A549 (cell line): ENCODE measurements at regions not wholly inside any gene's neighbourhood (a gene's known extent, or its start where the extent isn't known, plus 50 kb on each side); places are given as distances from the start of the nearest gene placed in this dataset.

Experiments
- ATAC-seq, 2 experiments: fragments of 200-7000 bp in 1 of 2; fragments of >200 bp in 1 of 2; cut with Nextera tagmentation in 1 of 2; cut with Tn5 transposase in 1 of 2; 3 replicates each; pipeline versions ENCODE4 v1.8.0 to v1.9.1; 2018 to 2020; ENCODE audit warnings: mild to moderate bottlenecking in 1 of 2, moderate library complexity in 1 of 2
- CTCF ChIA-PET: fragments of 300-600 bp; sonication (Branson Sonifier 250); formaldehyde crosslinking; extraction: SDS; loops from one replicate; lab custom pipeline; 2021; ENCODE audit warnings: antibody characterized with exemption, inconsistent platforms; lab: Yijun Ruan, JAX
- POLR2A ChIA-PET: fragments of 350-600 bp; formaldehyde crosslinking; extraction: SDS; loops from one replicate; lab custom pipeline; 2021; ENCODE audit warnings: antibody characterized with exemption, inconsistent platforms; lab: Yijun Ruan, JAX
- DNase-seq, 2 experiments: peaks; one replicate each; pipeline versions ENCODE4 v3.0.0 to v3.0.0-alpha.2; 2011 to 2016; ENCODE audit warnings: low read depth in 1 of 2, low spot score in 1 of 2
- FAIRE-seq: peaks from 2 replicates; lab custom pipeline; 2011; peaks lifted over from hg19 to GRCh38; lab: Jason Lieb, UNC
- H3K27ac ChIP-seq, 2 experiments: fragments of >200 bp; sonication (Bioruptor Twin); formaldehyde crosslinking; 3 replicates each; pipeline ENCODE4 v1.5.1; 2016 to 2017
- H3K4me1 ChIP-seq: fragments of >200 bp; sonication (Bioruptor Twin); formaldehyde crosslinking; 3 replicates; pipeline ENCODE4 v1.6.1; 2016
- H3K4me2 ChIP-seq: fragments of >200 bp; sonication (Bioruptor Twin); formaldehyde crosslinking; 3 replicates; pipeline ENCODE4 v1.6.1; 2016
- H3K4me3 ChIP-seq: fragments of >200 bp; sonication (Bioruptor Twin); formaldehyde crosslinking; 3 replicates; pipeline ENCODE4 v1.5.1; 2016
- H3K9me3 ChIP-seq: fragments of >200 bp; sonication (Bioruptor Twin); formaldehyde crosslinking; 3 replicates; pipeline ENCODE4 v1.6.1; 2016
- BHLHE40 ChIP-seq: IDR thresholded peaks from 2 replicates; pipeline ENCODE4 v1.6.1; 2012; ENCODE audit warnings: low read depth, low read length, inconsistent platforms
- CEBPB ChIP-seq, 2 experiments: fragments of >200 bp in 1 of 2; sonication (Bioruptor Twin) in 1 of 2; formaldehyde crosslinking in 1 of 2; IDR thresholded peaks; 2 replicates each; pipeline ENCODE4 v1.6.1; 2012 to 2016
- FOSB ChIP-seq: fragments of 250-450 bp; sonication (Bioruptor Pico); IDR thresholded peaks from 2 replicates; pipeline ENCODE4 v1.5.0; 2020; ENCODE audit warnings: mild to moderate bottlenecking, moderate library complexity
- HOXA7 ChIP-seq: fragments of 250-450 bp; sonication (Bioruptor Pico); IDR thresholded peaks from 2 replicates; pipeline ENCODE4 v1.5.0; 2020; ENCODE audit warnings: mild to moderate bottlenecking, moderate library complexity
- JUNB ChIP-seq: fragments of >200 bp; sonication (Bioruptor Twin); formaldehyde crosslinking; IDR thresholded peaks from 2 replicates; pipeline ENCODE4 v1.6.1; 2016
- KDM1A ChIP-seq: fragments of 200-600 bp; sonication (generic); IDR thresholded peaks from 2 replicates; pipeline ENCODE4 v1.6.1; 2016; ENCODE audit warnings: low read depth, mild to moderate bottlenecking
- MAZ ChIP-seq: fragments of 150-350 bp; IDR thresholded peaks from 2 replicates; pipeline ENCODE4 v1.6.1; 2014; ENCODE audit warnings: antibody characterized with exemption, low read depth, low read length, borderline replicate concordance
- MYC ChIP-seq: IDR thresholded peaks from 2 replicates; pipeline ENCODE4 v1.6.1; 2012; ENCODE audit warnings: mild to moderate bottlenecking, inconsistent platforms, low read length, improper control_type of control experiment, borderline replicate concordance
- NPAS2 ChIP-seq: fragments of 250-450 bp; sonication (Bioruptor Pico); IDR thresholded peaks from 2 replicates; pipeline ENCODE4 v1.8.0; 2022; ENCODE audit warnings: mild to moderate bottlenecking, moderate library complexity, borderline replicate concordance
- NR3C1 ChIP-seq: fragments of >200 bp; sonication (Bioruptor Twin); formaldehyde crosslinking; IDR thresholded peaks from 3 replicates; pipeline ENCODE4 v1.6.1; 2017
- POLR2A ChIP-seq: IDR thresholded peaks from 2 replicates; pipeline ENCODE4 v1.6.1; 2012; ENCODE audit warnings: mild to moderate bottlenecking, low read length
- POLR2AphosphoS2 ChIP-seq: conservative IDR thresholded peaks from 2 replicates; pipeline ENCODE4 v1.6.1; 2012; ENCODE audit warnings: low read length, improper control_type of control experiment, inconsistent platforms
- RCOR1 ChIP-seq: fragments of 150-350 bp; IDR thresholded peaks from 2 replicates; pipeline ENCODE4 v1.6.1; 2014; ENCODE audit warnings: antibody characterized with exemption, low read length, low read depth
- SREBF2 ChIP-seq: fragments of 450-650 bp; IDR thresholded peaks from 2 replicates; pipeline ENCODE4 v1.6.1; 2014; ENCODE audit warnings: mild to moderate bottlenecking, moderate library complexity
- TP53 ChIP-seq: fragments of 250-450 bp; sonication (Bioruptor Pico); IDR thresholded peaks from 2 replicates; pipeline ENCODE4 v1.5.0; 2021; ENCODE audit warnings: mild to moderate bottlenecking, moderate library complexity
- ZC3H11A ChIP-seq: fragments of 450-650 bp; IDR thresholded peaks from 2 replicates; pipeline ENCODE4 v1.6.1; 2014; ENCODE audit warnings: antibody characterized with exemption, mild to moderate bottlenecking
- ZSCAN20 ChIP-seq: fragments of 250-450 bp; sonication (Bioruptor Pico); IDR thresholded peaks from 2 replicates; pipeline ENCODE4 v1.8.0; 2022; ENCODE audit warnings: mild to moderate bottlenecking, moderate library complexity
- WGBS: methylation state at CpG from one replicate; pipeline ENCODE4 v1.1.6; 2017; ENCODE audit errors: missing lambda C conversion rate; 5-methylcytosine and 5-hydroxymethylcytosine counted together
- TF ChIP-seq, protein P1 (sequence below): fragments of >200 bp; sonication (Bioruptor Twin); formaldehyde crosslinking; IDR thresholded peaks from 2 replicates; pipeline ENCODE4 v1.6.1; 2016
- TF ChIP-seq, protein P2 (sequence below): fragments of 150-350 bp; IDR thresholded peaks from 2 replicates; pipeline ENCODE4 v1.6.1; 2014; ENCODE audit warnings: low read depth, mild to moderate bottlenecking, low read length
- TF ChIP-seq, protein P3 (sequence below): fragments of >200 bp; sonication (Bioruptor Twin); formaldehyde crosslinking; IDR thresholded peaks from 3 replicates; pipeline ENCODE4 v1.5.1; 2016
- TF ChIP-seq, protein P4 (sequence below): fragments of 450-650 bp; IDR thresholded peaks from 2 replicates; pipeline ENCODE4 v1.6.1; 2014; ENCODE audit warnings: antibody characterized with exemption
- TF ChIP-seq, protein P5 (sequence below): IDR thresholded peaks from 2 replicates; pipeline ENCODE4 v1.6.1; 2012
- TF ChIP-seq, protein P6 (sequence below): IDR thresholded peaks from 2 replicates; pipeline ENCODE4 v1.6.1; 2012

DNA sequence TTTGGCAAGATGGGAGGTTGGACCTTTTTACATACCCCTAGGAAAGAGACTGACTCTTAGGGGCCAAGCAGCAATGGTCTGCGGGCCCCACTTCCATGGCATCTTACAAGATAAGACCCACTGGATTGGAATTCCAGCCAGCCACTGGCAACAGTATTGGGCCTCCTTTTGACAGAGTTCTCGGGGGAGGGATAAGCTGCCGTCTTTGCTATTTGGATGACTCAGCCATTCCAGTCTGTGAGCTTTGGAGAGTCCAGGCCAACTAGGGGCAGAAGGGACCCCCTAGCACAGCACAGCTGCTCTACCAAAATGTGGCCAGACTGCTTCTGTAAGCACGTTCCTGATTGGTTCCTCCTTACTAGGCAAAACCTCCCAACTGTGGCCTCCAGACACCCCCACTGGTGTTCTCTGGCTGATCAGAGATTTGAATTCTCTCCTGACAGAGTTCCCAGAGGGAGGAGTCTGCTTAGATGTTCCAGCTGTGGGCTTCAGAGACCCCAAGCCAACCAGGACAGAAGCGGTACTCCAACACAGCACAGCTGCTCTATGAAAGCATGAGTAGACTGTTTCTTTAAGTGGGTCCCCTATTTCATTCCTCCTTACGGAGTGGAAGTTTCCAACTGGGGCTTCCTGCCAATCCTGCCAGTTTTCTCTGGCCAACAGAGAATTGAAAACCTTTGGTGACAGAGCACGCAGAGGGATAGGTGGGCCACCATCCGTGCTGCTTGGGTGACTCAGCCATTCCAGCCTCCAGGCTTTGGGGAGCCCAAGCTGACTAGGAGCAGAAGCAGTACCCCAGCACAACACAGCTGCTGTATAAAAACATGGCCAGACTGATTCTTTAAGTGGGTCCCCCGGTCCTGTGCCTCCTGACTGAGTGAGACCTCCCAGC lies 672.1 kb upstream of the RIOK2 start:
- Histone ChIP-seq H3K9me3 (peaks cover 3% of the 10 kb centered on the region; the same call in 1 of the 3 replicates), H3K4me3 (no peak overlapping the region)
- FAIRE-seq (no peak), ATAC-seq (no peak)
- POLR2A ChIA-PET = no interaction called here
- TF ChIP-seq CEBPB (IDR thresholded peaks at IDR 0.05) (no peak), NPAS2 (CRISPR knock-in tag) (no peak), FOSB (CRISPR knock-in tag) (no peak), POLR2AphosphoS2 (no peak), ZSCAN20 (CRISPR knock-in tag) (no peak), TP53 (CRISPR knock-in tag) (no peak)
- TF ChIP-seq, all 56 proteins: peak for 0
- CTCF ChIA-PET = no interaction called here
- Histone ChIP-seq H3K27ac (no peak overlapping the region), H3K4me2 (no peak overlapping the region), H3K4me1 (no peaks in the 10 kb centered on the region)
- no peak for DNase-seq
- 28% methylated on average over 5 of the region's 9 CpGs for WGBS

DNA sequence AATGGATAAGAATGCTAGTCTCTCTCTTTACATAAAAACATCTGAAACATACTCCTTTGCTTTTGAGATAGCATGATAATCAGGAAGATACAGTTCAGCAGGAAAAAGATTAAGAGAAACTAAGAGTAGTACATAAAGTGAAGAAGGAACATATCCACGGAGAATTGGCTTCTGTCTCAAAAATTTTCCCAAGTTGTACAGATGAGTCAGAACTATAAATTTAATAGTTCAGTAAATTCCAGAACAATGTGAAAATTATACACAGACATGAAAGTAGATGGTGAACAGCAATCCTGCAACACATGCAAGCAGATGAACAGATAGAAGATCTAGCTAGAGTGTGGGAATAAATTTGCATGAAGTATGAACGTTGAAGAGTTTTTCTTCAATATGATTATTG lies 691.4 kb upstream of the RIOK2 start:
- ChIA-PET POLR2A (no interaction called here), CTCF (no interaction called here)
- ATAC-seq = no peak
- no peak for FAIRE-seq
- Histone ChIP-seq H3K4me1 (no peaks in the 10 kb centered on the region), H3K4me3 (no peak overlapping the region), H3K4me2 (no peak overlapping the region), H3K27ac (no peak overlapping the region), H3K9me3 (peaks cover 8% of the 10 kb centered on the region; the same call in 1 of the 3 replicates)
- 14% methylated on average over 2 of the region's 2 CpGs for WGBS
- TF ChIP-seq HOXA7 (CRISPR knock-in tag) = no peak
- no peak for TF ChIP-seq POLR2A
- no peak for TF ChIP-seq RCOR1
- TF ChIP-seq BHLHE40 = no peak
- no peak for TF ChIP-seq SREBF2
- no peak for TF ChIP-seq MAZ
- TF ChIP-seq MYC = no peak
- TF ChIP-seq CEBPB (IDR thresholded peaks at IDR 0.05) = no peak
- DNase-seq = no peak

DNA sequence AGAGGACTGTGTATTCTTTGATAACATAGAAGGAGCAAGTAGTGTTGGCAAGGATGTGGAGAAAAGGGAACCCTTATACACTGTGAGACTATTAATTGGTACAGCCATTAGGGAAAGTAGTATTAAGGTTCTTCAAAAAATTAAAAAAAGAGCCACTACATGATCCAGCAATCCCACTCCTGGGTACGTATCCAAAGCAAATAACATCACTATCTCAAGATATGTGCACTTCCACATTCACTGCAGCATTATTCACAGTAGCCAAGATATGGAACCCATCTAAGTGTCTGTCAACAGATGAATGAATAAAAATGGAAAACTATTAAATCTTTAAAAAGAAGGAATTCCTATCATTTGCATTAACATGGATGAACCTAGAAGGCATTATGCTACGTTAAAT lies 693.2 kb upstream of the RIOK2 start:
- no peak for DNase-seq
- H3K4me1 ChIP-seq = no peaks in the 10 kb centered on the region
- no peak overlapping the region for H3K4me3 ChIP-seq
- peaks cover 3% of the 10 kb centered on the region; the same call in 1 of the 3 replicates for H3K9me3 ChIP-seq
- H3K4me2 ChIP-seq = no peak overlapping the region
- ChIA-PET CTCF (no interaction called here), POLR2A (no interaction called here)
- TF ChIP-seq ZC3H11A (no peak), MYC (no peak), KDM1A (no peak), JUNB (no peak), NR3C1 (no peak), FOSB (CRISPR knock-in tag) (no peak), NPAS2 (CRISPR knock-in tag) (no peak), RCOR1 (no peak)
- TF ChIP-seq, protein P1, sequence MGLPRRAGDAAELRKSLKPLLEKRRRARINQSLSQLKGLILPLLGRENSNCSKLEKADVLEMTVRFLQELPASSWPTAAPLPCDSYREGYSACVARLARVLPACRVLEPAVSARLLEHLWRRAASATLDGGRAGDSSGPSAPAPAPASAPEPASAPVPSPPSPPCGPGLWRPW = no peak
- TF ChIP-seq, protein P2, sequence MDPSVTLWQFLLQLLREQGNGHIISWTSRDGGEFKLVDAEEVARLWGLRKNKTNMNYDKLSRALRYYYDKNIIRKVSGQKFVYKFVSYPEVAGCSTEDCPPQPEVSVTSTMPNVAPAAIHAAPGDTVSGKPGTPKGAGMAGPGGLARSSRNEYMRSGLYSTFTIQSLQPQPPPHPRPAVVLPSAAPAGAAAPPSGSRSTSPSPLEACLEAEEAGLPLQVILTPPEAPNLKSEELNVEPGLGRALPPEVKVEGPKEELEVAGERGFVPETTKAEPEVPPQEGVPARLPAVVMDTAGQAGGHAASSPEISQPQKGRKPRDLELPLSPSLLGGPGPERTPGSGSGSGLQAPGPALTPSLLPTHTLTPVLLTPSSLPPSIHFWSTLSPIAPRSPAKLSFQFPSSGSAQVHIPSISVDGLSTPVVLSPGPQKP = no peak
- TF ChIP-seq, protein P3, sequence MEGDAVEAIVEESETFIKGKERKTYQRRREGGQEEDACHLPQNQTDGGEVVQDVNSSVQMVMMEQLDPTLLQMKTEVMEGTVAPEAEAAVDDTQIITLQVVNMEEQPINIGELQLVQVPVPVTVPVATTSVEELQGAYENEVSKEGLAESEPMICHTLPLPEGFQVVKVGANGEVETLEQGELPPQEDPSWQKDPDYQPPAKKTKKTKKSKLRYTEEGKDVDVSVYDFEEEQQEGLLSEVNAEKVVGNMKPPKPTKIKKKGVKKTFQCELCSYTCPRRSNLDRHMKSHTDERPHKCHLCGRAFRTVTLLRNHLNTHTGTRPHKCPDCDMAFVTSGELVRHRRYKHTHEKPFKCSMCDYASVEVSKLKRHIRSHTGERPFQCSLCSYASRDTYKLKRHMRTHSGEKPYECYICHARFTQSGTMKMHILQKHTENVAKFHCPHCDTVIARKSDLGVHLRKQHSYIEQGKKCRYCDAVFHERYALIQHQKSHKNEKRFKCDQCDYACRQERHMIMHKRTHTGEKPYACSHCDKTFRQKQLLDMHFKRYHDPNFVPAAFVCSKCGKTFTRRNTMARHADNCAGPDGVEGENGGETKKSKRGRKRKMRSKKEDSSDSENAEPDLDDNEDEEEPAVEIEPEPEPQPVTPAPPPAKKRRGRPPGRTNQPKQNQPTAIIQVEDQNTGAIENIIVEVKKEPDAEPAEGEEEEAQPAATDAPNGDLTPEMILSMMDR = no peak
- TF ChIP-seq, protein P4, sequence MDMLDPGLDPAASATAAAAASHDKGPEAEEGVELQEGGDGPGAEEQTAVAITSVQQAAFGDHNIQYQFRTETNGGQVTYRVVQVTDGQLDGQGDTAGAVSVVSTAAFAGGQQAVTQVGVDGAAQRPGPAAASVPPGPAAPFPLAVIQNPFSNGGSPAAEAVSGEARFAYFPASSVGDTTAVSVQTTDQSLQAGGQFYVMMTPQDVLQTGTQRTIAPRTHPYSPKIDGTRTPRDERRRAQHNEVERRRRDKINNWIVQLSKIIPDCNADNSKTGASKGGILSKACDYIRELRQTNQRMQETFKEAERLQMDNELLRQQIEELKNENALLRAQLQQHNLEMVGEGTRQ = no peak
- TF ChIP-seq, protein P5, sequence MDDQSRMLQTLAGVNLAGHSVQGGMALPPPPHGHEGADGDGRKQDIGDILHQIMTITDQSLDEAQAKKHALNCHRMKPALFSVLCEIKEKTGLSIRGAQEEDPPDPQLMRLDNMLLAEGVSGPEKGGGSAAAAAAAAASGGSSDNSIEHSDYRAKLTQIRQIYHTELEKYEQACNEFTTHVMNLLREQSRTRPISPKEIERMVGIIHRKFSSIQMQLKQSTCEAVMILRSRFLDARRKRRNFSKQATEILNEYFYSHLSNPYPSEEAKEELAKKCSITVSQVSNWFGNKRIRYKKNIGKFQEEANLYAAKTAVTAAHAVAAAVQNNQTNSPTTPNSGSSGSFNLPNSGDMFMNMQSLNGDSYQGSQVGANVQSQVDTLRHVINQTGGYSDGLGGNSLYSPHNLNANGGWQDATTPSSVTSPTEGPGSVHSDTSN = no peak
- TF ChIP-seq, protein P6, sequence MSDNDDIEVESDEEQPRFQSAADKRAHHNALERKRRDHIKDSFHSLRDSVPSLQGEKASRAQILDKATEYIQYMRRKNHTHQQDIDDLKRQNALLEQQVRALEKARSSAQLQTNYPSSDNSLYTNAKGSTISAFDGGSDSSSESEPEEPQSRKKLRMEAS = no peak
- FAIRE-seq = no peak
- ATAC-seq = no peak
- 3% methylated on average over 2 of the region's 2 CpGs for WGBS
- H3K27ac ChIP-seq = no peak overlapping the region
